ENCODE measurements at regions not wholly inside any gene's neighbourhood (a gene's known extent, or its start where the extent isn't known, plus 50 kb on each side); places are given as distances from the start of the nearest gene placed in this dataset.

DNA sequence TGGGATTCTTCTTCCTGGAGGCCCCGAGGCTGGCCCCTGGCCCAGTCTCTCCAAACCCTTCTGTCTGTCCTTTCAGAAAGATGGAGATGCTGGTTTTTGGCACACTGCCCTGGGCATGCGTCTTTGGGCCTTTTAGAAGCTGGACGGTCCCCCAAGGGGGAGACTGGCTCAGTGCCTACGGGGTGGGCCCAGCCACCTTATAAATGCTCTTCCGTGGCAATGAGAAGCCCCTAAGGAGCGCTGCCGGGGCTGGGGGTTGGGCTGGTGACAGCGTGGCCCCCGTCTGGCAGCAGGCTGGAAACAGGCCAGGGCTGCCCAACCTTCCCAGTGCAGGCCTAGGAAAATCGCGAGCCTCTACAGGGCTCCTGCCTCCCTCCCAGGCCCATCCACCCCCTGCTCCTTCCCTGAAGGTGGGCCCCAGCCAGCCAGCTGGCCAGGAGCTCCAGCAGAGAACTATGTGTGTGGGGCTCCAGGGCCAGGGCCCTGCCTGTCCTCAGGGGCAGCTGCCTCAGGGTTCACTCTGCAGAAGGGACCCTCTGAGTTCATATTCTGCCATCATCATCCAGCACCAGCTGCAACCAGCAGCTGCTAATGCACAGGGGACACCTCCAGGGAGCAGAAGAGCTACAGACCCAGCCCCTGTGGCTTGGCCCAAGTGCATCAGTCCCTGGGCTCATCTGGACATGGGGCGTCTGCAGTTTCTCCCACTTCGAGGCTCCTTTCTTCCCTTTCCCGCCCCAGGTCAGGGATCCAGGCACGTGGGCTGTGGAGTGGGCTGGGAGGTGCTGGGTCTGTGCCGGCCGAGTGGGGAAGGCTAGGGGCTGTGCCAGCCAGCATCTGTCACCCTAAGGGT lies 107.6 kb upstream of the OTOS start:
- no peak for DNase-seq (ENCODE audit: low spot score)
- H2AK5ac ChIP-seq (ENCODE audit: low read depth, low read length) = peak overlapping the region; percentile 99
- no CpG with 5 or more reads among the region's 17 CpGs for WGBS, 2 donors (ENCODE audit: extremely low coverage in 2 of 2, insufficient read length in 2 of 2, insufficient replicate concordance in 1 of 2)

DNA sequence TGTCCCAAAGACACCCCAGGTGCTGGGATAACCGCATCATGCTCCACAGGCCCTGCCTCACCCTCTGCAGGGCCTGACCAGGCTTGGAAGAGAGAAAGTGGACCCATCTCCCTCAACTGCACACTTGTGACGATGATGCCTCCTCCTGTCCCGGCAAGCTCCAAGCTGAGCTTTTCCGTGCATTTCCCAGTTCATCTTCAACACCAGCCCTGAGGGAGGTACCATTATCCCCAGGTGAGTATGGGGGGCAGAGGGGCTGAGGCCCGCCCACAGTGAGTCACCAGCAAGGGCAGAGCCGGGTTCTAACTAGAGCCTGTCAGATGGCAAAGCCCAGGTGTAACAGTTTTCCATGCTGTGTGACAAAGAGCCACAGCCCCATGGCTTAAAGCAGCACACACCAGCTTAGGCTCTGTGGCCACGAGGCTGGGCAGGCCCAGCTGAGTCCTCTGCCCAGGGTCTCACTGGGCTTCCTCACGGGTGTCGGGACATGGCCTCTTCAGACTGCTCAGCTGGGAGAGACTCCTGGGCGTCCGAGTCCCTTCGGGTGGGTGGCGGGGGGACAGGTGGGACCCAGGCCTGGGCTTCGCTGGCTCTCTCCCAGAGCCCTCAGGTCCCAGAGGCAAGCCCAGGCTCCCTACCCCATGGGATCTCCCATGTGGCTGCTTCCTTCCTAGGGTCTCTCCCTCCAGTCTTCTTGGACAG lies 108.4 kb upstream of the OTOS start:
- Histone ChIP-seq H3K4me2 (ENCODE audit: insufficient read depth, low read length, poor library complexity, severe bottlenecking) (no peak overlapping the region), H3K9me3 (replicated peaks in 1 of 2; ENCODE audit: control insufficient read depth in 2 of 2, insufficient read depth in 1 of 2, low read depth in 1 of 2, low read length in 2 of 2) (no peaks in the 10 kb centered on the region), H4K8ac (ENCODE audit: low read depth, low read length) (no peak overlapping the region), H3K4me1 (ENCODE audit: control insufficient read depth in 2 of 2, insufficient read depth in 1 of 2, low read depth in 1 of 2, low read length in 2 of 2) (peaks cover 28 to 30% of the 10 kb centered on the region in 2 donors), H3K4me3 (ENCODE audit: low read length in 2 of 2) (peak overlapping the region in 1 of 2 donors; percentile 11), H3K27ac (replicated peaks; ENCODE audit: low read length) (no peak overlapping the region), H3K14ac (ENCODE audit: low read length) (peak overlapping the region; percentile 48), H3K36me3 (replicated peaks in 1 of 2; ENCODE audit: control insufficient read depth in 2 of 2, insufficient read depth in 2 of 2, low read length in 2 of 2) (no peaks in the 10 kb centered on the region), H3K27me3 (ENCODE audit: control insufficient read depth in 3 of 3, insufficient read depth in 3 of 3, low read depth in 1 of 3, low read length in 3 of 3) (no peaks in the 10 kb centered on the region), H2AK5ac (ENCODE audit: low read depth, low read length) (peak overlapping the region; percentile 99), H3K9ac (ENCODE audit: low read depth, low read length, poor library complexity) (peak overlapping the region; percentile 1), H3K4ac (ENCODE audit: low read length) (no peak overlapping the region), H2BK15ac (ENCODE audit: low read length) (peak overlapping the region; percentile 28), H3K18ac (ENCODE audit: low read length) (peak overlapping the region; percentile 97), H2AFZ (ENCODE audit: low read length) (no peak overlapping the region), H2BK12ac (ENCODE audit: low read length) (peak overlapping the region; percentile 82), H3K79me1 (ENCODE audit: low read depth, low read length) (no peaks in the 10 kb centered on the region), H2BK5ac (ENCODE audit: low read length) (peak overlapping the region; percentile 33), H2BK120ac (ENCODE audit: low read depth, low read length) (peak overlapping the region; percentile 51), H4K91ac (ENCODE audit: low read depth, low read length, poor library complexity) (peak overlapping the region; percentile 11), H3K23ac (ENCODE audit: low read depth, low read length, poor library complexity) (no peak overlapping the region)
- no peak for DNase-seq (ENCODE audit: low spot score)
- no CpG with 5 or more reads among the region's 14 CpGs for WGBS, 2 donors (ENCODE audit: extremely low coverage in 2 of 2, insufficient read length in 2 of 2, insufficient replicate concordance in 1 of 2)

More for the DNA sequence above, 107.6 kb upstream of the OTOS start:
- Histone ChIP-seq H4K8ac (ENCODE audit: low read depth, low read length) (no peak overlapping the region), H3K9me3 (replicated peaks in 1 of 2; ENCODE audit: control insufficient read depth in 2 of 2, insufficient read depth in 1 of 2, low read depth in 1 of 2, low read length in 2 of 2) (no peaks in the 10 kb centered on the region), H3K9ac (ENCODE audit: low read depth, low read length, poor library complexity) (no peak overlapping the region), H2BK15ac (ENCODE audit: low read length) (peak overlapping the region; percentile 86), H3K23ac (ENCODE audit: low read depth, low read length, poor library complexity) (no peak overlapping the region), H3K27me3 (ENCODE audit: control insufficient read depth in 3 of 3, insufficient read depth in 3 of 3, low read depth in 1 of 3, low read length in 3 of 3) (peaks cover 0 to 2% (median 0%) of the 10 kb centered on the region in 3 experiments), H3K4me1 (ENCODE audit: control insufficient read depth in 2 of 2, insufficient read depth in 1 of 2, low read depth in 1 of 2, low read length in 2 of 2) (peaks cover 28 to 30% of the 10 kb centered on the region in 2 donors), H2AFZ (ENCODE audit: low read length) (no peak overlapping the region), H3K36me3 (replicated peaks in 1 of 2; ENCODE audit: control insufficient read depth in 2 of 2, insufficient read depth in 2 of 2, low read length in 2 of 2) (no peaks in the 10 kb centered on the region), H2BK120ac (ENCODE audit: low read depth, low read length) (peak overlapping the region; percentile 51), H3K14ac (ENCODE audit: low read length) (no peak overlapping the region), H3K79me1 (ENCODE audit: low read depth, low read length) (no peaks in the 10 kb centered on the region), H3K4ac (ENCODE audit: low read length) (no peak overlapping the region), H3K18ac (ENCODE audit: low read length) (peak overlapping the region; percentile 48), H3K4me3 (ENCODE audit: low read length in 2 of 2) (no peak overlapping the region), H2BK12ac (ENCODE audit: low read length) (peak overlapping the region; percentile 82), H3K4me2 (ENCODE audit: insufficient read depth, low read length, poor library complexity, severe bottlenecking) (no peak overlapping the region), H4K91ac (ENCODE audit: low read depth, low read length, poor library complexity) (no peak overlapping the region), H2BK5ac (ENCODE audit: low read length) (peak overlapping the region; percentile 76), H3K27ac (replicated peaks; ENCODE audit: low read length) (no peak overlapping the region)

DNA sequence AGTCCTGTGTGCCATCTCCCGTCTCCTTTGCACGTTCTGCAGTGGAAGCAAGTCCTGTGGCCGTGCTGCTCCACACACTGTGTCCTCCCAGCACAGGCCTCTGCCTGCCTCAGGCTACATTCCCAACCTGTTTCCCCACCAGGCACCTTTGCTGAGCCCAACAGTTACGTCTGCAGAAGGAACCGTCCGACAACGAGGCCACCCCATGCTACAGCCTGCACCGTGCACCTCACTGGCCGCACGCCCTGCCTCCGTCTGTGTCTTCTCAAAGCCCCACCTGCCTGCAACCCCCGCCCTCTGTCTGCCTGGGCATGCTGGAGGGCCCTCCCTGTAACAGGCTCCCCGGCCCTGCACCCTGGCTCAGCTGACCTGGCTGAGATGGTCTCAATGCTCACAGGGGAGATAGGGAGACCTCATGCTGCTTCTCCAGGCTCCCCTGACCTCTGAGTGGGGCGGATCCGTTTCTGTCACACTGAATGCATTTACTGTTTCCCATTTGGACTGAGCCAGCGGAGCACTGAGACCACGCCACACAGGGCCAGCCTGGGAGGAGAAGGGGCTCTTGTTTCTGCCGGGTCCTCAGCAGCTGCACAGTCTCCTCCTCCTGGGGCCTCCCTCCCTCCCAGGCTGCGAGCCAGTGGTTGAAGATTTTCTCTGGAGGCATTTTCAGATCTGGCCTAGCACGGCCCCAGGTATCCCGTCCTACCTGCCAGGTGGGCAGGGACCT lies 109.1 kb upstream of the OTOS start:
- H3K4me3 ChIP-seq (ENCODE audit: low read length in 2 of 2) = no peak overlapping the region
- WGBS, 2 donors (ENCODE audit: extremely low coverage in 2 of 2, insufficient read length in 2 of 2, insufficient replicate concordance in 1 of 2) = no CpG with 5 or more reads among the region's 21 CpGs

More for the DNA sequence above, 109.1 kb upstream of the OTOS start:
- peak overlapping the region; percentile 99 for H2AK5ac ChIP-seq (ENCODE audit: low read depth, low read length)
- no peak overlapping the region for H4K8ac ChIP-seq (ENCODE audit: low read depth, low read length)
- H3K4ac ChIP-seq (ENCODE audit: low read length) = no peak overlapping the region
- H3K14ac ChIP-seq (ENCODE audit: low read length) = peak overlapping the region; percentile 22
- H4K91ac ChIP-seq (ENCODE audit: low read depth, low read length, poor library complexity) = peak overlapping the region; percentile 97
- H2BK5ac ChIP-seq (ENCODE audit: low read length) = peak overlapping the region; percentile 33
- no peaks in the 10 kb centered on the region for H3K27me3 ChIP-seq (ENCODE audit: control insufficient read depth in 3 of 3, insufficient read depth in 3 of 3, low read depth in 1 of 3, low read length in 3 of 3)
- no peak for DNase-seq (ENCODE audit: low spot score)
- H2BK120ac ChIP-seq (ENCODE audit: low read depth, low read length) = peak overlapping the region; percentile 4
- H3K9me3 ChIP-seq (replicated peaks in 1 of 2; ENCODE audit: control insufficient read depth in 2 of 2, insufficient read depth in 1 of 2, low read depth in 1 of 2, low read length in 2 of 2) = no peaks in the 10 kb centered on the region
- peak overlapping the region; percentile 25 for H3K23ac ChIP-seq (ENCODE audit: low read depth, low read length, poor library complexity)
- H2BK12ac ChIP-seq (ENCODE audit: low read length) = peak overlapping the region; percentile 68
- no peak overlapping the region for H3K4me2 ChIP-seq (ENCODE audit: insufficient read depth, low read length, poor library complexity, severe bottlenecking)
- no peaks in the 10 kb centered on the region for H3K36me3 ChIP-seq (replicated peaks in 1 of 2; ENCODE audit: control insufficient read depth in 2 of 2, insufficient read depth in 2 of 2, low read length in 2 of 2)
- H2BK15ac ChIP-seq (ENCODE audit: low read length) = peak overlapping the region; percentile 99
- H3K18ac ChIP-seq (ENCODE audit: low read length) = peak overlapping the region; percentile 97
- H3K9ac ChIP-seq (ENCODE audit: low read depth, low read length, poor library complexity) = peak overlapping the region; percentile 1
- H3K79me1 ChIP-seq (ENCODE audit: low read depth, low read length) = no peaks in the 10 kb centered on the region
- no peak overlapping the region for H3K27ac ChIP-seq (replicated peaks; ENCODE audit: low read length)
- peaks cover 28% of the 10 kb centered on the region in 2 donors for H3K4me1 ChIP-seq (ENCODE audit: control insufficient read depth in 2 of 2, insufficient read depth in 1 of 2, low read depth in 1 of 2, low read length in 2 of 2)
- H2AFZ ChIP-seq (ENCODE audit: low read length) = peak overlapping the region; percentile 45
